GM18873 (cell line): ENCODE measurements at regions not wholly inside any gene's neighbourhood (a gene's known extent, or its start where the extent isn't known, plus 50 kb on each side); places are given as distances from the start of the nearest gene placed in this dataset.
"Not testable (repeated sequence)": the region's sequence is repeated elsewhere in the genome, so short reads cannot be mapped to it uniquely, and the experiment has no call there.

Experiments
- ATAC-seq: cut with Tn5 transposase; IDR thresholded peaks from one replicate; pipeline ENCODE4 v1.9.1; 2021; ENCODE audit warnings: mild to moderate bottlenecking, moderate library complexity, moderate number of reproducible peaks; ENCODE audit not compliant: unreplicated experiment, low FRiP score

GRCh38 chr14:25461780-25462179, 411.8 kb upstream of the STXBP6 start:
- no peak for ATAC-seq

- no peak for ATAC-seq
Observed at GRCh38 chr14:25444381-25444780, 394.4 kb upstream of the STXBP6 start.

GRCh38 chr14:25440382-25440781, 390.4 kb upstream of the STXBP6 start:
- not testable (repeated sequence) for ATAC-seq

GRCh38 chr14:25436906-25437305, 387.0 kb upstream of the STXBP6 start:
- ATAC-seq: no peak

GRCh38 chr14:25436288-25436875, 386.4 kb upstream of the STXBP6 start:
- ATAC-seq: no peak

- no peak for ATAC-seq
Observed at GRCh38 chr14:25431211-25432076, 381.5 kb upstream of the STXBP6 start.

GRCh38 chr14:25430808-25431207, 380.9 kb upstream of the STXBP6 start:
- ATAC-seq: no peak

- no peak for ATAC-seq
Observed at GRCh38 chr14:25412998-25413397, 363.1 kb upstream of the STXBP6 start.

GRCh38 chr14:25411781-25412757, 362.1 kb upstream of the STXBP6 start:
- no peak for ATAC-seq

GRCh38 chr14:25406818-25407217, 356.9 kb upstream of the STXBP6 start:
- no peak for ATAC-seq

GRCh38 chr14:25400607-25401206, 350.8 kb upstream of the STXBP6 start:
- ATAC-seq: no peak

- no peak for ATAC-seq
Observed at GRCh38 chr14:25396128-25396527, 346.2 kb upstream of the STXBP6 start.

- no peak for ATAC-seq
Observed at GRCh38 chr14:25394791-25395391, 344.9 kb upstream of the STXBP6 start.

- ATAC-seq: no peak
Observed at GRCh38 chr14:25394356-25394755, 344.4 kb upstream of the STXBP6 start.

GRCh38 chr14:25389948-25390347, 340.0 kb upstream of the STXBP6 start:
- ATAC-seq: no peak

- ATAC-seq: no peak
Observed at GRCh38 chr14:25381498-25381897, 331.6 kb upstream of the STXBP6 start.

- ATAC-seq: no peak
Observed at GRCh38 chr14:25375639-25376038, 325.7 kb upstream of the STXBP6 start.

- ATAC-seq: no peak
Observed at GRCh38 chr14:25371068-25371467, 321.1 kb upstream of the STXBP6 start.

GRCh38 chr14:25370057-25370456, 320.1 kb upstream of the STXBP6 start:
- not testable (repeated sequence) for ATAC-seq

GRCh38 chr14:25358330-25358729, 308.4 kb upstream of the STXBP6 start:
- no peak for ATAC-seq
